ENCODE measurements at regions not wholly inside any gene's neighbourhood (a gene's known extent, or its start where the extent isn't known, plus 50 kb on each side); places are given as distances from the start of the nearest gene placed in this dataset.

- TF ChIP-seq YY1 (IDR thresholded peaks at IDR 0.05; ENCODE audit: insufficient read depth, insufficient replicate concordance, low read depth, low read length) = no peak
- TF ChIP-seq, protein P1, sequence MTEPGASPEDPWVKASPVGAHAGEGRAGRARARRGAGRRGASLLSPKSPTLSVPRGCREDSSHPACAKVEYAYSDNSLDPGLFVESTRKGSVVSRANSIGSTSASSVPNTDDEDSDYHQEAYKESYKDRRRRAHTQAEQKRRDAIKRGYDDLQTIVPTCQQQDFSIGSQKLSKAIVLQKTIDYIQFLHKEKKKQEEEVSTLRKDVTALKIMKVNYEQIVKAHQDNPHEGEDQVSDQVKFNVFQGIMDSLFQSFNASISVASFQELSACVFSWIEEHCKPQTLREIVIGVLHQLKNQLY (CRISPR knock-in tag; IDR thresholded peaks at IDR 0.05) = no peak
- TF ChIP-seq NFYB (CRISPR knock-in tag; IDR thresholded peaks at IDR 0.05) = no peak
- TF ChIP-seq FIP1L1 (IDR thresholded peaks at IDR 0.05; ENCODE audit: borderline replicate concordance, insufficient read depth, low read depth, low read length) = no peak
- no peak for TF ChIP-seq ZHX1 (CRISPR knock-in tag; IDR thresholded peaks at IDR 0.05; ENCODE audit: low read depth)
These were observed 623.7 kb downstream of the MCTP2 start for GRCh38 chr15:94855018-94855408.
